HuH-7 (cell line): ENCODE measurements at regions not wholly inside any gene's neighbourhood (a gene's known extent, or its start where the extent isn't known, plus 50 kb on each side); places are given as distances from the start of the nearest gene placed in this dataset.

ENCODE experiments used
- DNase-seq: peaks from one replicate; pipeline ENCODE4 v3.0.0; 2011; ENCODE audit warnings: low spot score

DNA sequence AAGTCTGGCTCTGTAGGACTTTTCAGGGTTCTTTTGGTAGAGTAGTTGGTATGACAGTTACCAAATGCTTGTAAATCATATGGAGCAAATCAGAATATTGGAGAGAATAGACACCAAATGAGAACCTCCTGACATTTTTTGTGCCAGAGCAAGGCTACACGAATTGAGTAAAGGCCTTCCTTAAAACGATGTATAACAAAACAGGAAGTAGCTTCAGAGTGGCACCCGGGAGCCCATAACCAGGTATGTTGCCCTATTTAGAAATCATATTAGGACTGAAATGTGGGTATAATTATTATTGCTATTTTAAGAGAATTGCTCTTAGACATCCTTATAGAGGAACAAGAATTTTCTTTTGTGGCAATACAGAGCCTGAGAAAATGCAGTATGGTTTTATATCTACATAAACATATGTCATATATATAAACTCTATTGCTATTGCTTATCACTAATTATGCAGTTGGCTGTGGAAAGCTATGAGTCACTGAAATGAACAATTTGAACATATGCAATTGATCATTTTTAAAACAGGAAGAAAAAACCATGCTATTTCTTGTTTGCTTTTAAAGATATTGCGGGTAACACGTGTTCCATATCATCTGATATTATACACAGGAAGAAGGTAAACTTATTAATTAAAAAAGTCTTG lies 197.4 kb upstream of the MTPN start:
- no peak for DNase-seq

GRCh38 chr7:136173874-136174273 lies 196.7 kb upstream of the MTPN start:
- DNase-seq = no peak

DNA sequence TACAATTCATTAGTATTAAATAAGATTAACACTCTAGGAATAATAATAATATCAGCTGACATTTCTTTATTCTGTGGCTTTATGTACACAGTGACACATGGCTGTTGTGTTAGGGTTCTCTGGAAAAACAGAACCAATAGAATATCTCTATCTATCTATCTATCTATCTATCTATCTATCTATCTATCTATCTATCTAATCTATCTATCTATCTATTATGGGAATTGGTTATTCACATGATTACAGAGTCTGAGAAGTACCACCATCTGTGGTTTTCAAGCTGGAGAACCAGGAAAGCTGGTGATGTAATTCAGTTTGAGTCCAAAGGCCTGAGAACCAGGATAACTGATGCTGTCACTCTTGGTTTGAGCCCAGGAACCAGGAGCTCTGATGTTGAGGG lies 194.1 kb upstream of the MTPN start:
- DNase-seq = no peak

GRCh38 chr7:136168821-136169220 lies 191.7 kb upstream of the MTPN start:
- DNase-seq = no peak

DNA sequence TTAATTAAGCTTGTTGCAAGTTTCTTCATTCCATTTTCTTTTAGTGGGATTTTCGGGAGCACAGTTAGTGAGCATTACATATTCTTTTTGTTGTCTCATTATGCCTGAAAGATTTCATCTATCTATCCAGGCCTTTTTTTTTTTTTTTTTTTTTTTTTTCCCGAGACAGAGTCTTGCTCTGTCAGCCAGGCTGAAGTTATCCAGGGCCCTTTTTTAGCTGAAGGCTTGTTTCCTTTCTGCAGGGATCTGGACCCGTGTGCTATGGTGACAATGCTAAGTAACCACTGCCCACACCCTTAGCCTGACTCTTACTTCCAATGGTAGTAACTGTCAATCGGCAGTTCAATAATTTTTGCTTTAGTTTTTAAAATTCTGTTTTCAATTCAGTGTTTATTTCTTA lies 190.8 kb upstream of the MTPN start:
- DNase-seq = no peak

- DNase-seq = no peak
Measured at GRCh38 chr7:136166521-136166920, 189.4 kb upstream of the MTPN start.

DNA sequence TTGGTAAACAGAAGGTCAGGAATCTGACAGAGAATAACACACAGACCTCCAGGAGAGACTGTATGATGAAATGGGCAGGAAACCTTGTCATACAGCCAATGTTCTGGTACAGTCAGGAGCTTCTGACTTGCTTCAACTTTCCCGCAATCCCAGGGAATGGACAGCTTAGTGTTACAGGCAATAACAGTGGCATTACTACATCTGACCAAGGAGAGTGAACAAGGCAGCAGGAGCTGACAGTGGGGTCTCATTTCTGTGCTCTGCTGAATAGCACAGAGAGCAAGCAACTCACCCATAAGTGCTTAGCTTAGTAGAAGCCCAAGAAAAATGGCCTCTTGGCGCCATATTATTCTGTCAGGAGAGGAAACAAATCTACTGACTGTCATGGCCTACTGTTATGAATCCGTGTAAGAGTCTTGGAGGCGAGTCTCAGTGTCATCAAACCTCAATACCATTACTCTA lies 186.2 kb upstream of the MTPN start:
- no peak for DNase-seq

DNA sequence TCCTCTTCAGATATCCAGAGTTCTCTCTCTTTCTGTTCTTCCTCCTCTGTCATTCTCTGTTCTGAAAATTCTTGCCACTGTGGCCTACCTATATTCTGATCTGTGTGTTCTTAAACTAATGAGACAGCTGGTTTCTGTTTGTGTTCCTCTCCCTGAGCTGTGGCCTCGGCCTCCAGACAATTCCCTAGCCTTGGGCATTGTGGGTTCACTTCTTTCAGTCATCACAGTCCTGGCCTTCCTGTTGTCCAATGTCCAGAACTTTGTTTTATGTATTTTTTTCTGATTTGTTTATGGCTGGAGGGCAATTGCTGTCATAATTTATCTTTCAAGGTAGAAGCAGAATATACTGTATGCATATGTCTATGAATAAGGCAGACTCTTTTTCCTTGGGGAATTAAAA lies 173.2 kb upstream of the MTPN start:
- no peak for DNase-seq

GRCh38 chr7:136148920-136149319 lies 171.8 kb upstream of the MTPN start:
- DNase-seq = no peak

DNA sequence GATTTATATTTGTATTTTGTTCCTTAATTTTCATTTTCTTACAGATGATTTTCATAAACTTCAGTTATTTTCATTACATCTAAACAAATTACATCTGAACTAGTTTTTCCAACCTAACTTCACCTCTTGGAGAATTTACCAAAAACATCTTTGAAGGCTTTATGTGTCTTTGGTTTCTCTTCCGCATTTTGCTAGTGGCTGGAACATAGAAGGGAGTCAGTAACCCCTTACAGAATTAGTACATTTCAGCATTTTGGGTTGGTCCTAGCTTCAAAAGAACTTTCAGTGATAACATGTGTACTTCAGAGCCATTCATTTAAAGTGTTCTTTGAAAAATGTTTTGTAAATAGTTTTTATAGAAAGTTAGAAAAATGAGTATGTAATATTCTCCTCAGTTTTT lies 169.8 kb upstream of the MTPN start:
- no peak for DNase-seq

GRCh38 chr7:136144182-136144581 lies 167.0 kb upstream of the MTPN start:
- no peak for DNase-seq

- no peak for DNase-seq
Measured at GRCh38 chr7:136143271-136143670, 166.1 kb upstream of the MTPN start.

DNA sequence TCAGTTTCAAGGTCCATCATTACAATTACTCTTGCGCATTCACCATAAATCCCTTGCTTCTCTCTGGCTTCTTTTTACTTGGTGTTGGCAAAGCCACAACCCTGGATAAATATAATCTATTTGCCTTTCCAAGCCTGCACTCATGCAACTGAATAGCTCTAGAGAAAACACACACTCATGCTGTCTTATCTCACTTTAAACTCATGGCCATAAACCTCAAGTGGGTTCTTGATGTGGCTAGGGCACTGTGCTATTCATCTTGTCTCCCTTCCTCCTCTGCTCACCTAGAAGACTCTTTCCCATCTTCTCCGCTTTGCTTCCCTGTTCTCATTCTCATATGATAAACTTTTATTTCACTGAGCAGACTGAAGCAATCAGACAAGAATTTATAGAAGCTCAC lies 165.4 kb upstream of the MTPN start:
- DNase-seq = no peak

- DNase-seq = no peak
Measured at GRCh38 chr7:136140469-136140868, 163.3 kb upstream of the MTPN start.

DNA sequence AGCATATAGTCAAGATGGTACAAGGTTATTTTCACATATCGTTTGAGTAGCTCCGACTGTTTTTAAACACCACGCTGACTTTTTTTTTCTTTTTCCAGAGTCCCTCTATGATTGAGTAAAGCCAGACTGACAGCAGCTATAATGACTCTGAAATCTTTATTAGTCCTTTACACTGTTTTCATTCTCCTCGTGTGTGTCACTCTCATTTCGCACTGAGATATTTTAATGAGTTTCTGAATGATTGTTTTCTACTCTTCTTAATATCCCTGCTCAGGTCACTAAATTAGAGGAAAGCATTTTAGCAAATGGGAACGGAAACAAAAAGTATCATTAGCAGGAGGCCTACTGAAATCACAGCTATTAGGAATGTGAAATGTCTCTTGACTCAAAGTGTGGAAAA lies 162.3 kb upstream of the MTPN start:
- DNase-seq = no peak

GRCh38 chr7:136138991-136139390 lies 161.8 kb upstream of the MTPN start:
- no peak for DNase-seq

- DNase-seq = no peak
Measured at GRCh38 chr7:136136906-136137454, 159.8 kb upstream of the MTPN start.

- no peak for DNase-seq
Measured at GRCh38 chr7:136134503-136134902, 157.3 kb upstream of the MTPN start.

- DNase-seq = no peak
Measured at GRCh38 chr7:136133551-136133950, 156.4 kb upstream of the MTPN start.

- no peak for DNase-seq
Measured at GRCh38 chr7:136131304-136131630, 154.1 kb upstream of the MTPN start.

DNA sequence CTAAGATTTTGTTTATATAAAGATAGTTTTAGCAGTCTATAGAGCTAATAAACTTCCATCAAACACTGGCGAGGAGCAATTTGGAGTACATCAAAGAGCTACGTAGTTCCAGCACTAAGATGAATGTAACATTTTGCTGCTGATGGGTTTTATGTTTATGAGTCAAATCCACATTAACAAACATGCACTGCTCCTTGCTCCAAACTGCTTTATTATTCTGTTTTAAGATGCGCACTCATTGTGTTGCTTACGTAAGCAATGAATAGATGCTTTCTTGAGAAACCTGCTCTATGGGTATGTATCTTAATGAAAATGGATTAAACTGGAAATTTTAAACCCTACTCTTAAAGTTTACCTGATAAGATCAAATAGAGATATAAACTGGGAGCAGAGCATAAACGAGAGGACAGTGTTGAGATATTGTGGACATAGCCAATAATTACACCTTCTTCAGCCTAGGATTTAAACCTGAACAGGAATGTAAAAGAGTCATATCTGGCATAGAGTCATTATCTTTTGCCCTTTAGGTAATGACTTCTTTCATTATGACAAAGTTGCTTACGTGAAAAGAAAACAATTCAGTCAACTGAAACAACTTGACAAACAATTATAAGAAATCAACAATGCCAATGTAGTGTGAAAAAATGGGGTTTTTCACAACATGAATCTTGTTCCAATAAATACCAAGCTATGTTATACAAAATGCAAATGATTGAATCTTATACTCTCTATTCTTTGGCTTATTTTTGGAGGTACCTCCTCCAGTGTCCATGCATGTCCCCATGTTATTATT lies 153.5 kb upstream of the MTPN start:
- DNase-seq = no peak

- no peak for DNase-seq
Measured at GRCh38 chr7:136128050-136128449, 150.9 kb upstream of the MTPN start.

DNA sequence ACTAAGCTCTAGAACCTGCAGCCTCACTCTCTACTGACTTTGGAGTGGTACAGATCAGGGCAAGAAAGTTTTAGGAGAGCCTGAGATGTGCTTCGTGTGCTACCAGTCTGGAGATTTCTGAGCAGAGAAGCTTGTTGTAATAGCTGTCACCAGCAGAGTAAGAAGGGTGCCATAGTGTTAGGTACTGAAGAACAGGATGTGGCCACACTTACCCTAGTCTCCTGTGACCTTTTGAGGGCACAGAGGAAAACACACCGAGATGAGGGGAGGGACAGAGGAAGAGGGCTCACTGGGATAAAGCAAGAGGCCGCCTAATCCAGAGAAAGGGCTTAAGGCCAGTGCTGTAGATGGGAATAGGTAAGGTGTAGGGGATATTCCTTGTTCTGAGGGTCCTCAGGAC lies 146.2 kb upstream of the MTPN start:
- DNase-seq = no peak

DNA sequence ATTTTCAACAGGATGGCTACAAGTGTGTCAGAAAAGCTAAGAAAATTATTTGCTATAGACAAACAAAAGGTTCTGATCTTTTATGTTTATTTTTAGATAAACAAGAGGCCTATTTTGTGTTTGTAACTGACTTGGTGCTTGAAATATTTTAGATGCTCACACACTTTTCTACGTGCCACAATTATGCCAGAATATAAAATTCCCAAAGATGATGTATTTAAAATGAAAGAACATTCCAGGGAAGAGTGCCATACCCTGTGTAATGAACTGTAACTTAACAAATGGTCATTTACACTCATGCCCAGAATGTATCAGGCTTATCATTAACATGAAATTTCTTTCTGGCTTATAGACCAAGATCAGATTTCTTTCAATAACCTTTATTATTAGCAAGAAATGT lies 144.9 kb upstream of the MTPN start:
- no peak for DNase-seq
